K562 (cell line): ENCODE measurements at regions not wholly inside any gene's neighbourhood (a gene's known extent, or its start where the extent isn't known, plus 50 kb on each side); places are given as distances from the start of the nearest gene placed in this dataset.

Experiments used
- ATAC-seq: fragments of 200-7000 bp; cut with Tn5 transposase; 3 replicates; pipeline ENCODE4 v1.9.1; 2020; ENCODE audit warnings: moderate library complexity
- BruUV-seq: library from RNA; stranded (reverse); fragments of 400-500 nt; replicated peaks from 2 replicates; lab custom pipeline; 2021; lab: Mats Ljungman, UMichigan
- CTCF ChIA-PET: fragments of 300-600 bp; formaldehyde crosslinking; extraction: SDS; loops from one replicate; lab custom pipeline; 2021; ENCODE audit warnings: low intra/inter-chr PET ratio; lab: Yijun Ruan, JAX
- POLR2A ChIA-PET: fragments of 300-600, 350-650 bp; sonication (Branson Sonifier 250); formaldehyde crosslinking; extraction: SDS; loops from one replicate; lab custom pipeline; 2021; ENCODE audit warnings: antibody characterized with exemption, inconsistent platforms; lab: Yijun Ruan, JAX
- DNase-seq, 4 experiments: peaks; one replicate each; pipeline versions ENCODE4 v3.0.0 to v3.0.0-alpha.2; 2011 to 2018; ENCODE audit warnings: low spot score in 3 of 4, mixed read lengths in 3 of 4; ENCODE audit errors: extremely low read depth in 1 of 4
- FAIRE-seq: peaks from 2 replicates; lab custom pipeline; 2011; peaks lifted over from hg19 to GRCh38; lab: Jason Lieb, UNC
- H2AFZ ChIP-seq: 2 replicates; pipeline ENCODE4 v1.6.0; 2011; ENCODE audit warnings: low read depth, low read length, control low read depth, inconsistent platforms
- H3K27ac ChIP-seq: fragments of 200-600 bp; 3 replicates; pipeline ENCODE4 v1.8.0; 2011; ENCODE audit warnings: low read depth, mild to moderate bottlenecking, control low read depth, inconsistent platforms, low read length, moderate library complexity, mixed read lengths; ENCODE audit errors: extremely low read depth
- H3K27me3 ChIP-seq, 2 experiments: fragments of 300-600 bp in 1 of 2; 2 replicates in 1 of 2; 3 replicates in 1 of 2; pipeline versions ENCODE4 v1.6.0 to v1.8.0; 2011; ENCODE audit warnings: inconsistent platforms in 2 of 2, low read length in 2 of 2, mild to moderate bottlenecking in 1 of 2, mixed read lengths in 1 of 2, moderate library complexity in 1 of 2; ENCODE audit not compliant: control insufficient read depth in 2 of 2, insufficient read depth in 2 of 2
- H3K36me3 ChIP-seq: fragments of 300-600 bp; 3 replicates; pipeline ENCODE4 v1.8.0; 2011; ENCODE audit warnings: mild to moderate bottlenecking, low read length, inconsistent platforms; ENCODE audit not compliant: control insufficient read depth, insufficient read depth
- H3K4me1 ChIP-seq, 2 experiments: fragments of 200-600 bp in 1 of 2; replicated peaks in 1 of 2; 2 replicates in 1 of 2; 3 replicates in 1 of 2; pipeline versions ENCODE4 v1.5.1 to v1.8.0; 2011; ENCODE audit warnings: inconsistent platforms in 2 of 2, low read length in 2 of 2, mild to moderate bottlenecking in 1 of 2, mixed read lengths in 1 of 2, moderate library complexity in 1 of 2; ENCODE audit not compliant: control insufficient read depth in 2 of 2, insufficient read depth in 2 of 2
- H3K4me2 ChIP-seq: 2 replicates; pipeline ENCODE4 v1.6.1; 2011; ENCODE audit warnings: low read length, control low read depth, inconsistent platforms, mixed read lengths; ENCODE audit not compliant: insufficient read depth
- H3K4me3 ChIP-seq: fragments of 200-600 bp; sonication (generic), shearing (Covaris generic); 2 replicates; pipeline ENCODE4 v1.5.1; 2016; ENCODE audit warnings: control low read depth, inconsistent platforms
- H3K79me2 ChIP-seq: fragments of 200-600 bp; 3 replicates; pipeline ENCODE4 v1.8.0; 2011; ENCODE audit warnings: low read length, inconsistent platforms; ENCODE audit not compliant: control insufficient read depth, insufficient read depth
- H3K9ac ChIP-seq, 2 experiments: 2 replicates each; pipeline versions ENCODE4 v1.6.0 to v1.6.1; 2011; ENCODE audit warnings: low read depth in 2 of 2, low read length in 2 of 2, control low read depth in 1 of 2, inconsistent platforms in 1 of 2, mild to moderate bottlenecking in 1 of 2, mixed read lengths in 1 of 2; ENCODE audit not compliant: insufficient read depth in 1 of 2
- H3K9me1 ChIP-seq: one replicate; pipeline ENCODE4 v1.6.0; 2011; ENCODE audit warnings: inconsistent platforms, mild to moderate bottlenecking, low read length, moderate library complexity; ENCODE audit not compliant: control insufficient read depth, insufficient read depth
- H3K9me3 ChIP-seq: replicated peaks from 2 replicates; pipeline ENCODE4 v1.5.1; 2011; ENCODE audit warnings: low read depth, low read length, inconsistent platforms; ENCODE audit not compliant: control insufficient read depth, insufficient read depth
- H4K20me1 ChIP-seq: replicated peaks from 2 replicates; pipeline ENCODE4 v1.6.1; 2011; ENCODE audit warnings: low read length, inconsistent platforms, mixed read lengths; ENCODE audit not compliant: control insufficient read depth, insufficient read depth
- CXXC5 ChIP-seq: fragments of 250-450 bp; sonication (Bioruptor Pico); IDR thresholded peaks from 2 replicates; pipeline ENCODE4 v1.8.0; 2022; ENCODE audit warnings: inconsistent platforms, mild to moderate bottlenecking, moderate library complexity
- POLR2AphosphoS5 ChIP-seq: IDR thresholded peaks from 2 replicates; pipeline ENCODE4 v1.6.1; 2011; ENCODE audit warnings: mild to moderate bottlenecking, low read depth, low read length, moderate library complexity; ENCODE audit not compliant: control insufficient read depth, insufficient read depth
- TCF7L2 ChIP-seq: fragments of 150-350 bp; IDR thresholded peaks from 2 replicates; pipeline ENCODE4 v1.6.1; 2016; ENCODE audit warnings: low read depth, mild to moderate bottlenecking, low read length, moderate library complexity
- ZNF146 ChIP-seq: IDR thresholded peaks from one replicate; pipeline ENCODE4 v1.6.1; 2018; ENCODE audit warnings: missing compliant biosample characterization; ENCODE audit not compliant: unreplicated experiment
- ZNF551 ChIP-seq: fragments of 250-450 bp; sonication (Bioruptor Pico); IDR thresholded peaks from 2 replicates; pipeline ENCODE4 v1.5.0; 2021; ENCODE audit warnings: mild to moderate bottlenecking, moderate library complexity
- in situ Hi-C: fragments of 300-500 bp; cut with MboI; formaldehyde crosslinking; loops from 4 replicates; pipeline ENCODE4 v1.15.0; 2018; ENCODE audit warnings: inconsistent platforms, mixed read lengths
- intact Hi-C: fragments of 100-400 bp; cut with micrococcal nuclease; formaldehyde crosslinking; loops from 2 replicates; pipeline ENCODE4 v1.14.2; 2022
- TF ChIP-seq, protein P1 (sequence below), 3 experiments: fragments of 200-800 bp in 1 of 3; fragments of 250-450 bp in 1 of 3; fragments of 450-650 bp in 1 of 3; sonication (Bioruptor Pico) in 1 of 3; sonication (Bioruptor generic) in 1 of 3; formaldehyde crosslinking in 1 of 3; IDR thresholded peaks; 2 replicates each; pipeline versions ENCODE4 v1.6.1 to v1.8.0; 2016 to 2022; ENCODE audit warnings: mild to moderate bottlenecking in 2 of 3, missing genetic modification characterization in 2 of 3, missing compliant biosample characterization in 1 of 3, moderate library complexity in 1 of 3
- TF ChIP-seq, protein P2 (sequence below): sonication (generic); formaldehyde crosslinking; IDR thresholded peaks from 2 replicates; pipeline ENCODE4 v1.8.0; 2022; ENCODE audit warnings: mild to moderate bottlenecking, missing genetic modification reagents
- TF ChIP-seq, protein P3 (sequence below): fragments of 250-450 bp; sonication (Bioruptor Pico); IDR thresholded peaks from 2 replicates; pipeline ENCODE4 v1.5.0; 2020; ENCODE audit warnings: mild to moderate bottlenecking
- TF ChIP-seq, protein P4 (sequence below), 2 experiments: fragments of 450-650 bp in 1 of 2; IDR thresholded peaks; 2 replicates each; pipeline ENCODE4 v1.6.1; 2011 to 2017; ENCODE audit warnings: low read depth in 2 of 2, antibody characterized with exemption in 1 of 2, borderline replicate concordance in 1 of 2, low read length in 1 of 2, mild to moderate bottlenecking in 1 of 2, mixed read lengths in 1 of 2; ENCODE audit not compliant: control insufficient read depth in 1 of 2

DNA sequence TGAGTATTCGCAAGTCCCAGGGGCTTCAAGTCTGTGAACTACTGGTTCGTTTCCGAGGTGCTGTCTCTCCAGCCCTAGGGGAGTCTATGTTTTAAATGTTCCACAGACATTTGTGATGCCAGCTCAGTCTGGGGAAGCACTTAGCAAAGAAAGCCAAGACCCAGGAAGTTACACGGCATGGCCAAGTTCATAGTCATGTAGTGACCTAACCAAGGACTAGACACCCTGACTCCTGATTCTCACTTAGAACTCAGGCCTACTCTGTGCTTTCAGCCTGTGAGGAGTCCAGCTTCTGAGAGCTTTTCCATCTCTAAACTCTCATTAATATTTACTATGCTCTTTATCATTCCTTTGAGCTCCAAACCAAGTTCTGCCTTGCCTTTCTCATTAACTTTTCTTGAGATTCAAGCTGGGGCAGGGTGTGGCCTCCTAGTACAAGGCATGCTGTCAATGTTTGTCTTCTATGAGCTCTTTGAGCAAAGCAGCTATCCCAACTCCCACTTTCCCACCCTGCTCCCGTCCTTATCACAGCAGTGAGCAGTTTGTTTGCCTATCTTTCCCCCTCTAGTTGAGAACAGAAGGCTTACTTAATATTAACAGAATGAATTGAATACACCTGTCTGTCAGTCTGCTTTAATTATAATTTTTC, 105.4 kb upstream of the FAM9C start (continued):
- TF ChIP-seq, protein P1, sequence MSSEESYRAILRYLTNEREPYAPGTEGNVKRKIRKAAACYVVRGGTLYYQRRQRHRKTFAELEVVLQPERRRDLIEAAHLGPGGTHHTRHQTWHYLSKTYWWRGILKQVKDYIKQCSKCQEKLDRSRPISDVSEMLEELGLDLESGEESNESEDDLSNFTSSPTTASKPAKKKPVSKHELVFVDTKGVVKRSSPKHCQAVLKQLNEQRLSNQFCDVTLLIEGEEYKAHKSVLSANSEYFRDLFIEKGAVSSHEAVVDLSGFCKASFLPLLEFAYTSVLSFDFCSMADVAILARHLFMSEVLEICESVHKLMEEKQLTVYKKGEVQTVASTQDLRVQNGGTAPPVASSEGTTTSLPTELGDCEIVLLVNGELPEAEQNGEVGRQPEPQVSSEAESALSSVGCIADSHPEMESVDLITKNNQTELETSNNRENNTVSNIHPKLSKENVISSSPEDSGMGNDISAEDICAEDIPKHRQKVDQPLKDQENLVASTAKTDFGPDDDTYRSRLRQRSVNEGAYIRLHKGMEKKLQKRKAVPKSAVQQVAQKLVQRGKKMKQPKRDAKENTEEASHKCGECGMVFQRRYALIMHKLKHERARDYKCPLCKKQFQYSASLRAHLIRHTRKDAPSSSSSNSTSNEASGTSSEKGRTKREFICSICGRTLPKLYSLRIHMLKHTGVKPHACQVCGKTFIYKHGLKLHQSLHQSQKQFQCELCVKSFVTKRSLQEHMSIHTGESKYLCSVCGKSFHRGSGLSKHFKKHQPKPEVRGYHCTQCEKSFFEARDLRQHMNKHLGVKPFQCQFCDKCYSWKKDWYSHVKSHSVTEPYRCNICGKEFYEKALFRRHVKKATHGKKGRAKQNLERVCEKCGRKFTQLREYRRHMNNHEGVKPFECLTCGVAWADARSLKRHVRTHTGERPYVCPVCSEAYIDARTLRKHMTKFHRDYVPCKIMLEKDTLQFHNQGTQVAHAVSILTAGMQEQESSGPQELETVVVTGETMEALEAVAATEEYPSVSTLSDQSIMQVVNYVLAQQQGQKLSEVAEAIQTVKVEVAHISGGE (CRISPR knock-in tag; IDR thresholded peaks at IDR 0.05): no peak

DNA sequence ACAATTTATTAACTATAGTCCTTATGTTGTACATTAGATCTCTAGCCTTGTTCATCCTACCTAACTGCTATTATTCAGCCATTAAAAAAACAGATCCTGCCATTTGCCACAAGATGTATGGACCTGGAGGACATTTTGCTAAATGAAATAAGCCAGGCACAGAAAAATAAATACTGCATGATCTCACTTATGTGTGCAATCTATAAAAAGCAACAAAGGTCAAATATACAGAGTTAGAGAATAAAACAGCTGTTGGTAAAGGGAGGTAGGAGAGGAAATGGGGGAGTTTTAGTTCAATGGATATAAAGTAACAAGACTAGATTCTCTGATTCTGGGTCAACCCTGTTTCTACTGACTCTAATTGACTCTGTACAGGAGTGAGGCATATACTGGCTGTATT, 103.3 kb upstream of the FAM9C start:
- Histone ChIP-seq H3K4me3 (no peak overlapping the region), H3K79me2 (no peaks in the 10 kb centered on the region), H3K27me3 (no peaks in the 10 kb centered on the region), H4K20me1 (no peaks in the 10 kb centered on the region), H3K36me3 (no peaks in the 10 kb centered on the region), H3K4me2 (no peak overlapping the region), H2AFZ (no peak overlapping the region), H3K27ac (no peak overlapping the region), H3K9me3 (0 out of 2 replicates have a peak, but pooled peaks cover 4% of the 10 kb centered on the region), H3K9me1 (no peaks in the 10 kb centered on the region), H3K9ac (no peak overlapping the region), H3K4me1 (no peaks in the 10 kb centered on the region; a peak in 1 of 5 replicates)
- no TSS peak for BruUV-seq
- DNase-seq (no peak), FAIRE-seq (no peak), ATAC-seq (no peak)
- in situ Hi-C loops: loop anchor here (10.0 kb wide), 1 partner anchor 1453 kb away; no protein-coding TSS in a partner anchor
- intact Hi-C loops: no loop called here
- POLR2A ChIA-PET: interaction anchor here (0.6 to 0.7 kb wide), 2 partner anchors 24 to 116 kb away, joined by 3 read pairs; no protein-coding TSS in a partner anchor
- CTCF ChIA-PET: no interaction called here
- TF ChIP-seq ZNF551 (CRISPR knock-in tag) (no peak), TCF7L2 (no peak), POLR2AphosphoS5 (no peak), CXXC5 (CRISPR knock-in tag) (no peak), ZNF146 (CRISPR knock-in tag) (no peak)
- TF ChIP-seq, protein P2, sequence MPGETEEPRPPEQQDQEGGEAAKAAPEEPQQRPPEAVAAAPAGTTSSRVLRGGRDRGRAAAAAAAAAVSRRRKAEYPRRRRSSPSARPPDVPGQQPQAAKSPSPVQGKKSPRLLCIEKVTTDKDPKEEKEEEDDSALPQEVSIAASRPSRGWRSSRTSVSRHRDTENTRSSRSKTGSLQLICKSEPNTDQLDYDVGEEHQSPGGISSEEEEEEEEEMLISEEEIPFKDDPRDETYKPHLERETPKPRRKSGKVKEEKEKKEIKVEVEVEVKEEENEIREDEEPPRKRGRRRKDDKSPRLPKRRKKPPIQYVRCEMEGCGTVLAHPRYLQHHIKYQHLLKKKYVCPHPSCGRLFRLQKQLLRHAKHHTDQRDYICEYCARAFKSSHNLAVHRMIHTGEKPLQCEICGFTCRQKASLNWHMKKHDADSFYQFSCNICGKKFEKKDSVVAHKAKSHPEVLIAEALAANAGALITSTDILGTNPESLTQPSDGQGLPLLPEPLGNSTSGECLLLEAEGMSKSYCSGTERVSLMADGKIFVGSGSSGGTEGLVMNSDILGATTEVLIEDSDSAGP (CRISPR knock-in tag): no peak
- TF ChIP-seq, protein P3, sequence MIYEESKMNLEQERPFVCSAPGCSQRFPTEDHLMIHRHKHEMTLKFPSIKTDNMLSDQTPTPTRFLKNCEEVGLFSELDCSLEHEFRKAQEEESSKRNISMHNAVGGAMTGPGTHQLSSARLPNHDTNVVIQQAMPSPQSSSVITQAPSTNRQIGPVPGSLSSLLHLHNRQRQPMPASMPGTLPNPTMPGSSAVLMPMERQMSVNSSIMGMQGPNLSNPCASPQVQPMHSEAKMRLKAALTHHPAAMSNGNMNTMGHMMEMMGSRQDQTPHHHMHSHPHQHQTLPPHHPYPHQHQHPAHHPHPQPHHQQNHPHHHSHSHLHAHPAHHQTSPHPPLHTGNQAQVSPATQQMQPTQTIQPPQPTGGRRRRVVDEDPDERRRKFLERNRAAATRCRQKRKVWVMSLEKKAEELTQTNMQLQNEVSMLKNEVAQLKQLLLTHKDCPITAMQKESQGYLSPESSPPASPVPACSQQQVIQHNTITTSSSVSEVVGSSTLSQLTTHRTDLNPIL (CRISPR knock-in tag): no peak
- TF ChIP-seq, protein P4, sequence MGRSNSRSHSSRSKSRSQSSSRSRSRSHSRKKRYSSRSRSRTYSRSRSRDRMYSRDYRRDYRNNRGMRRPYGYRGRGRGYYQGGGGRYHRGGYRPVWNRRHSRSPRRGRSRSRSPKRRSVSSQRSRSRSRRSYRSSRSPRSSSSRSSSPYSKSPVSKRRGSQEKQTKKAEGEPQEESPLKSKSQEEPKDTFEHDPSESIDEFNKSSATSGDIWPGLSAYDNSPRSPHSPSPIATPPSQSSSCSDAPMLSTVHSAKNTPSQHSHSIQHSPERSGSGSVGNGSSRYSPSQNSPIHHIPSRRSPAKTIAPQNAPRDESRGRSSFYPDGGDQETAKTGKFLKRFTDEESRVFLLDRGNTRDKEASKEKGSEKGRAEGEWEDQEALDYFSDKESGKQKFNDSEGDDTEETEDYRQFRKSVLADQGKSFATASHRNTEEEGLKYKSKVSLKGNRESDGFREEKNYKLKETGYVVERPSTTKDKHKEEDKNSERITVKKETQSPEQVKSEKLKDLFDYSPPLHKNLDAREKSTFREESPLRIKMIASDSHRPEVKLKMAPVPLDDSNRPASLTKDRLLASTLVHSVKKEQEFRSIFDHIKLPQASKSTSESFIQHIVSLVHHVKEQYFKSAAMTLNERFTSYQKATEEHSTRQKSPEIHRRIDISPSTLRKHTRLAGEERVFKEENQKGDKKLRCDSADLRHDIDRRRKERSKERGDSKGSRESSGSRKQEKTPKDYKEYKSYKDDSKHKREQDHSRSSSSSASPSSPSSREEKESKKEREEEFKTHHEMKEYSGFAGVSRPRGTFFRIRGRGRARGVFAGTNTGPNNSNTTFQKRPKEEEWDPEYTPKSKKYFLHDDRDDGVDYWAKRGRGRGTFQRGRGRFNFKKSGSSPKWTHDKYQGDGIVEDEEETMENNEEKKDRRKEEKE (IDR thresholded peaks at IDR 0.05; ENCODE audit: borderline replicate concordance in 1 of 2, control insufficient read depth in 1 of 2, low read depth in 2 of 2, low read length in 1 of 2): no peak
